Stimulated activated CD4-positive, alpha-beta T cell treated with anti-CD3 and anti-CD28 coated beads, TNF-alpha, amount 100 ng/mL, for 1 hour (primary cell): ENCODE measurements at regions not wholly inside any gene's neighbourhood (a gene's known extent, or its start where the extent isn't known, plus 50 kb on each side); places are given as distances from the start of the nearest gene placed in this dataset.
"Not testable (repeated sequence)": the region's sequence is repeated elsewhere in the genome, so short reads cannot be mapped to it uniquely, and the experiment has no call there.

ENCODE experiments used
- DNase-seq, 3 donors: peaks; one replicate each; pipeline ENCODE4 v3.0.0-alpha.2; 2020; ENCODE audit warnings: low read depth in 3 of 3, low spot score in 1 of 3

DNA sequence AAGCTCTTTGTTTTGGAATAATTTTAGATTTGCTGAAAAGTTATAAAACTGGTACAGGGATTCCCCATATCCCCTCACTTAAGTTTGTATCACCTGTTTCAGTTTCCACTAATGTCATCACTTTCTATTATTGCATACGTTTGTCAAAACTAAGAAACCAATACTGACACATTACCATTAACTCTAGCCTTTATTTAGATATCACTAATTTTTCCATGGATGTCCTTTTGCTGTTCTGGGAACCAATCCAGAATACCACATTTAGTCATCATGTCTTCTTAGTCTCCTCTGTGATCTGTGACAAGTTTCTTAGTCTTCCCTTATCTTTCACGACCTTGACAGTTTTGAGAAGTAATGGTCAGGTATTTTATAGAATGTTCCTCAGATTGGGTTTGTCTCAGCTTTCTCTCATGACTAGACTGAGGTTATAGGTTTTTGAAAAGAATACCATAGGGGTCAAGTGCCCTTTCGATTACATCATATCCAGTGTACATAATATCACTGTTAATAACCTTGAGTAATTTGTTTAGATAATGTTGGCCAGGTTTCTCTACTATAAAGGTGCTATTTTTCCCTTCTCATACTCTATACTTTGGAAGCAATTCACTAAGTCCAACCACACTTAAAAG lies 51.9 kb upstream of the NMUR2 start:
- DNase-seq: no peak

DNA sequence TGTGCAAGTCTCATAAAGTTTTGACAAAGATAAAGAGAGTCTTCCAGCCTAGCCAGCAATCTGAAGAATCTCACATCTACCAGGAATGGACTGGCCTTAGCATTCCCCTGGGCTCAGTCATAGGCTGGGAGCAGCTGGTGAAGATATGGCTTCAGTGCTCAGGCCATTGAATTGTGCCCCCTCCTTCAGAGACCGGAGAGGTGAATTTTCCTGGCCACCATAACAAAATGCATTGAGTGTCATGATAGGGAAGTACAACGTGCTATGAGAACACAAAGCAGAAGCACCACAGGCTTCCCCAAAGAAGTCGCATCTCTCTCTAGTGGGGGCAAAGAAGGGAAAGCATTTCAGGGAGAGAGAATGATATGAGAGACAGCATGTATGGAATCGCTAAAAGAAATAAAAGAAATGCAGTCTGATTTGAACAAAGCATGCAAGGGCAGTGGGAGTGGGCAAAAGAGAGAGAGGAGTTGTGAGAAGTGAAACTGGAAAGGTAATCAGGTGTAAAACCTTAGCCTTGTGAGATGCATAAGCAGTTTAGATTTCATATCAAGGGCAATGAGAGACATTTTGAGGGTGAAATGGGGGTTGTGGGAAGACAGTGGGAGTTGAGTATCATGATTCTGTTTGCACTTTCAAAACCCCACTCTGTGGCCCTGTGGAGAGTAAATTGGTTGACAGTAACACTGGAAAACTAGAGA lies 57.1 kb upstream of the NMUR2 start:
- DNase-seq: no peak

DNA sequence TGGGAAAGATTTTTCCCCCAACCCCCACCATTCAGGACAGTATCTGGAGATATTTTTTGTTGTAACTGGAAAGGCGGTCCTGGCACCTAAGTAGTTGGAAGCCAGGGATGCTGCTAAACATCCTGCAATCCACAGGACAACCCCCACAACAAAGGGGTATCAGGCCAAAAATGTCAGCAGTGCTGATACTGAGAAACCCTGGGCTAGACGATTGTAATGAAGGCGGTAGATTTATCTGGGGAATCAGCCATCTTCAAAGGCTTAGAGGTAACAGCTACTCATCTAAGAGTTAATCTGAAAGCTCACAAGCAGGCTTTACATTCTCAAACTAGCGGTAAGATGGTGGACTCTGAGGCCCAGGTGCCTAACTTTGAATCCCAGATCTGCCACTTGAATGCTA lies 59.0 kb upstream of the NMUR2 start:
- no peak for DNase-seq

DNA sequence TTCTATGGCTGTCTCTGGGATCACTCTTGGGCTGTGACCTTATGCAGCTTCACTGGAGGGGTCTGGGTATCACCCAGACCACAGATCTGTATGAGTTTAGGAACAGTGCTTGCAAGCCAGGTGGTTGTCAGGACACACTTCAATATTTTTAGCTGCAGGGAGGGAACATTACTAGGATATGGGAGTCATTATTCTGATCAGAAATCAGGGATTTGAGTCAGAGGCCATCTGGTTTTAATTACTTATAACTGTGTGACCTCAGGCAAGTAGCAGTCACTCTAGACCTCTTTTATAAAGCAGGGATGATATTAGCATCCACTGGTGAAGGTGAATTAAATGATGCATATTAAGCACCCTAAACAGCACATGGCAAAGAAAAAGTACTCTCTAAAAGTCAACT lies 60.1 kb upstream of the NMUR2 start:
- DNase-seq: no peak

DNA sequence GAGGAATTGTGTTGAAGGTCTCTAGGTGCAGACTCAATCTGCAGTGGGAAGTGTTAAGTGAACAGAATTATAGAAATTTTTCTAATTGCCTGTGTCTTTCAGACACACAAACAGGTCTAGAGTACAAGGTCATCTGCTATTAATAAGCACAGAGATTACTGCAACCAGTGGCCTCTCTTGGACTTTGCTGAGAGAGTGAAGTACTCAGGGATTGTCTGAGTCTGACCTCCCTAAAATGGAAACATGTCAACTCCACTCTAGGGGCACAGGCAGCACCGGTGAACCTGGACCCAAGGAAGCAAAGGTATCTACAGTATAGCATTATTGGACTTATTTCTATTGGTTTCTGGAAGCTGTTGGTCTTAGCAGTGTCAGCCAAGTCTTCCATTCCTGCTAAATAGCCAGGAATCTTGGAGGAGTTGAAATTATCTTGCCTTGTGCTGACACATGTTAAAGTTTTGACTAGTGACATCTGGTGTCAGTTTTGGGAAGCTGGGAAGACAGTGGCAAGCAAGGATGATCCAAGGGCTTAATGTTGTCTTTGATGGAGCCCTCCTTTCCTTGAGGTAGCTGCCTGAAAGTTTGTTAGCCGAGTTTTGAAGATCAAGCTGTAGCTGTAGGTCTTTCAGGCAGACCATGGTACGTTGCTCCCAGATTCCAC lies 61.1 kb upstream of the NMUR2 start:
- DNase-seq: no peak

DNA sequence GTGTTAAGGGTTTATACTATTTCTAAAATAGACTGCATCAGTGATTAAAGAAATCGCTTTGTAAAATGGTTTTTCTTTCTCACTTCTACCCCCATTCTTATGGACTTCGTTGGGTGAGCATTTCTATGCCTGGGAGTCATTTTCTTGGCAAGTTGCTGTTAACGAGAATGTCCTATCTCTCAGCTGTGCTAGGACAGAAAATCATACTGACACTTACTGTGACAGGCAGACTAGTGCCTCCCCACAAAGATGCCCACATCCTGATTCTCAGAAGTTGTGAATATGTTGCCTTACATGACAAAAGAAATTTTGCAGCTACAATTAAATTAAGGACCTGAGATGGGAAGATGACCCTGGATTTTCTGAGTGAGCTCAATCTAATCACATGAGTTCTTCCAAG lies 65.1 kb upstream of the NMUR2 start:
- no peak for DNase-seq

DNA sequence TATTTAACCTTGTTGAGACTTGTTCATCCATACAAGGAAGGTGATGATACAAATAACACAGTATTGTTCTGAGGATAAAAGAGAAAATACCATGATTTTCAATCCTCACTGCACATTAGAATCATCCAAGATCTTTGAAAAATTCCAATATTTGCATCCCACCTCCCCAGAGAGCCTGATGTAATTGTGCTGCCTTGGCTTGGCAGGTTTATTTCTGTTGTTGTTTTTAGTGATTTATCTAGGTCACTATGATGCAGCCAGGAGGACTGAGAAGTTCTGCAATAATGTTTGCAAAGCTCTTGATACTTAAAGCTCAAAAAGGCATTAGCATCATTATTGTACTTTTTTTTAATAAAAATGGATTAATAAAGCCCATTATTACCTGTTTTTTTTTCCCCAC lies 67.0 kb upstream of the NMUR2 start:
- no peak for DNase-seq

DNA sequence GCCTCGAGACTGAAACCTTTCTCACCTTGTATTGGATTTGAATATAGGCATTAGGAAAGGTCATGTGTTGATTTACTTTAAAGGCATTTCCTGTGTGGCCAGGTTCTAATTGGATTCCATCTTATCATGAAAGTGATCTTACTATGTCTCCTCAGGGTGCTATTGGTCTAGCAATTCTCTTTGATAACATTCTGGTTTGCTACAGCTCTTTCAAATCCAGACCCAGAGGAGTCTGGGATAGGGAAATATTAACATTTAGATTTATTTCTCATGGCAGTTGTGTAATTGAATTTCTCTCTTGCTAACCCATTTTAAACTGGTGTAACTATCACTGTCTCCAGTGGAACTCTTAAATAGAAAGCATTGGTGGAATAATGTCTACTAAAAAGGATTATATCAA lies 69.9 kb upstream of the NMUR2 start:
- no peak for DNase-seq

DNA sequence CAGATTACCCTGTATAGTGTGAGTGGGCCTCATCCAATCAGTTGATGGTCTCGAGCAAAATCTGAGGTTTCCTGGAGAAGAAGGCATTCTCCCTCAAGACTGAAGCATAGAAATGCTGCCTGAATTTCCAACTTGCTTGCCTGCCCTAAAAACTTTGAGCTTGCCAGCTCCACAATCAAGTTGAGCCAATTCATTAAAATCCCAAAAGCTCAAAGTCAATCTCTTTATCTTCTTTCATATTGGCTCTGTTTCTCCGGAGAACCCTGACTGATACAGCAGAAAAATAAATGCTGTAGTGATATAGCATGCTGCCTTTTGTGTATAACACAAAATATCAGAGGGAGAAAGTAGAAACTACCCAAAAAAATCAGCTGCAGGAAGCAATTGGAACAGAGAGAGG lies 72.5 kb upstream of the NMUR2 start:
- DNase-seq: no peak

DNA sequence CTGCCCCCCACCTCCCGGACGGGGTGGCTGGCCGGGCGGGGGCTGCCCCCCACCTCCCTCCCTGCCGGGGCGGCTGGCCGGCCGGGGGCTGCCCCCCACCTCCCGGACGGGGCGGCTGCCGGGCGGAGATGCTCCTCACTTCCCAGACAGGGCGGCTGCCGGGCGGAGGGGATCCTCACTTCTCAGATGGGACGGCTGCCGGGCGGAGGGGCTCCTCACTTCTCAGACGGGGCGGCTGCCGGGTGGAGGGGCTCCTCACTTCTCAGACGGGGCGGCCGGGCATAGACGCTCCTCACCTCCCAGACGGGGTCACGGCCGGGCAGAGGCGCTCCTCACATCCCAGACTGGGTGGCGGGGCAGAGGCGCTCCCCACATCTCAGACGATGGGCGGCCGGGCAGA lies 74.8 kb upstream of the NMUR2 start:
- DNase-seq: not testable (repeated sequence)

DNA sequence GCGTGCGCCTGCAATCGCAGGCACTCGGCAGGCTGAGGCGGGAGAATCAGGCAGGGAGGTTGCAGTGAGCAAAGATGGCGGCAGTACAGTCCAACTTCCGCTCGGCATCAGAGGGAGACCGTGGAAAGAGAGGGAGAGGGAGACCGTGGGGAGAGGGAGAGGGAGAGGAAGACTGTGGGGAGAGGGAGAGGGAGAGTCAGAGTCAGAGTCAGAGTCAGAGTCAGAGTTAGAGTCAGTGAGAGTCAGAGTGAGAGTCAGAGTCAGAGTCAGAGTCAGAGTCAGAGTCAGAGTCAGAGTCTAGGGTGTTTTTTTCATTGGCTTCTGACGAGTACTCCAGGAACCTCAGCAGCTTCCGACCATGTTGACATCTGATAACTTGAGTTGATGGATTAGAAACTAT lies 75.6 kb upstream of the NMUR2 start:
- not testable (repeated sequence) for DNase-seq

DNA sequence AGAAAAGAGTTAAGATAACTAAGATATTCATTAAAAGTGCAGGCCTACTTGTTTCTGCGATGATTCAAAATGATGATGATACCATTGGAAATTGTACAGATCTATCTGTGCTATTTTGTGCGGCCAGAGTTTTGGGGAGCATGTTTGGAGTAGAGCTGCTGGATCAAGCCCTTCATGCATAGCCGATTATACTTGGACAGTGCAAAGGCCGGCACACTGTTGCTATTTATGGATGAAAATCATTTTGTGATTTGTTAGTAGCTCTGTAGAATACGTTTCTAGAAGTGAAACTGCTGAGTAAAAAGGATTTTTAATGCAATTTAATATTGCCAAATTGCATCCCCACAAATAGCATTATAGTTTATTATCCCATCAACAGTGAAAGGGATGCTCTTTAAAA lies 82.1 kb upstream of the NMUR2 start:
- DNase-seq: no peak

DNA sequence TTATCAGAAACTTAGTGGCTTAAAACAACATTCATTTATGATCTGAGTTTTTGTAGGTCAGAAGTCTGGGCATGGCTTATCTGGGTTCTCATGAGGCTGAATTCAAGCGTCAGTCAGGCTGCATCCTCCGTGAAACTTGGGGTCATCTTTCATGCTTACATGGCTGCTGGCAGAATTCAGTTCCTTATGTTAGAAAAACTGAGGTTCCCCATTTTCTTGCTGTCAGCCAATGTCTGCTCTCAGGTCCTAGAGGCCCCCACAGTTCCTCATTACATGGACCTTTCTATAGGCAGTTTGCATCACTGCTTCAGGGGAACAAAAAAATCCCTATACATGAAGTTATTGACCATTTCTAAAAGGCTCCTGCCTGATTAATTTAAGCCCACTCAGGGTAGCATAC lies 83.8 kb upstream of the NMUR2 start:
- DNase-seq: no peak

DNA sequence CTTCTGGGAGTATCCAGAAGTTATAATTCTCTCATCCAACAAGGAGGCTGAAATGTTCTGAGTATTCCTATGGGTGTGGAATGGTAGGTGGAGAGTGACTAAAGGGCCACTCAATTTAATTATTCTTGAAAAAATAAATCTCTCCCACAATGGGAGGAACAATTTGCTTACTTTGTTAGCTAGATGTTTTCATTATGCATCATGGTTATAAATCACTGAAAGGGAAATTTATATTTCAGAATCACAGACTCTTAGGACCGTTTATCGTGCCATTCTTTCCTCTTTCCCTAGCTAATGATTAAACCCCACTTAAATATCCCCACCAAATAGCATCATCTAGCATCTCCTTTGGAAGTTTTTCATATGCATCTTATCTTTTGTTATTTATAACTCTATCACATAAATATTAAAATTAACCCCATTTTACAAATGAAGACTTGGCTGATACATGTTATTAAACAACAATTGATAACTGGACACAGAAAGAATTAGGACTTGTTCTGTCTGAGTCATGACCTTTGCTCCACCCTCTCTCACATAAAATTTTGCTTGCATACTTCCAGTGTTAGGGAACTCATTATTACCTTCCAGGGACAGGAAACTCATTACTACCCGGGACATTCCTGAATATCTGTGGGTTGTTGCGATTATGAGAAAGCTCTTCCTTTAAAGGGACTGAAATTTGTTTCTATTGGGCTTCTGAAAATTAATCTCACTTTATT lies 94.9 kb upstream of the NMUR2 start:
- no peak for DNase-seq

DNA sequence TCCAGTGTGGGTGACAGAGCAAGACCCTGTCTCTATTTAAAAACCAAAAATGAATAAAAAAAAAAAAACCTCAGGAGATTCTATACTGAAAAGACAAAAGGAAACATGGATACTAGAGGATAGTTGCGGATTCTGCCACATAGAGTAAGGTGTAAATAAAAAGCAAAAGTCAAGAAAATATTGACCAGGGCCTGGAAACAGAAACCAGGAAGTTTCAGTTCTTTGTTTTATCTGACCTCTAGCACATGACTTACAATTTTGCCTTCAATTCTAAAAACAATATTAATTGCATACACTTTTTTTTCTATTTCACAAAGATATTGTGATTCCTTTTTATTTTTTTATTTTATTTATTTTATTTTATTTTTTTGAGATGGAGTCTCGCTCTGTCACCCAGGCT lies 96.2 kb upstream of the NMUR2 start:
- DNase-seq: no peak

DNA sequence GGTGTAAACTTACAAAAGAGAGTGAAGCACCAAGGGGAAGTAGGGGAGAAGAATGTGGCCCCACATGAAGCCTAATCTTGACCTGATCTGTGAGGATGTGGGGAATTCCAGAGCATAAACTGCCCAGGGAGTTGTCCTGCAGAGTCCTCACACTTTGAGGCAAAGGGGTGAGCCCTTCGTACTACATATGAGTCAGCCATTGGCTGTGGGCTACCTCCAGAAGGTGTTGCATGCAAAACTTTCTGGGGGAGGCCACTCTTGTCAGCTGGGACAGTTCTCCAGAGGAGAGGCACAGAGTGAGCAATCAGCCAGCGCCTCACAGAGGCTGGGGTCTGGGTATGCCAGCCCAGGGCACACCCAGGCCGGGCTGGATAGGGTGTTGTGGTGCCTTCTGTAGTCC lies 98.1 kb upstream of the NMUR2 start:
- no peak for DNase-seq

DNA sequence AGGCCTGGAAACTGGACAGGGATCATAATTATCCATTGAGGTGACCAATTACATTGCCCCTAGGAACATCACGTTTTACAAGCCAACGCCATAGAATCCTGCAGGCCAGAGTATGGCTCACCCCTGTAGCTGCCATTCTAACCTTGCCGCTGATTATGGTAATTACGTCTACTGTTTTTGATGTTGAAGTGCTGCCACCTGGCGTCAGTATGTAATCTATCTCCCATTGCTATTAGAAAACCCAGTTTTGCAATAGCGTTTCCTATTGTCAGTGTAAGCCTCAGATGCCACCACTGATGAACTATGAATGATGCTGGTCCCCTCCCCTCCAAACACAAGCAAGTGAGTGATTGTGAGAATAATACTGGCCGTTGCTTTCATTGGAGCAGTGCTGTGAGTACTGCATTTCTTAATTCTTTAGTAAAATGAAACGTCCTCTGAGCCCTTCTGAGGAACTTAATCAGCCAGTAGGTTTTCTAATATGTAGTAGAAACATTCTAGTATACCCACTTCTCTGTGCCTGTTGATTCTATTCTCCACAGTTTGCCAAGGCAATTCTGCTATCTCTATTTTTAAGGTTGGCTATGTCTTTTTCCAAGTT lies 100.5 kb upstream of the NMUR2 start:
- DNase-seq: no peak

DNA sequence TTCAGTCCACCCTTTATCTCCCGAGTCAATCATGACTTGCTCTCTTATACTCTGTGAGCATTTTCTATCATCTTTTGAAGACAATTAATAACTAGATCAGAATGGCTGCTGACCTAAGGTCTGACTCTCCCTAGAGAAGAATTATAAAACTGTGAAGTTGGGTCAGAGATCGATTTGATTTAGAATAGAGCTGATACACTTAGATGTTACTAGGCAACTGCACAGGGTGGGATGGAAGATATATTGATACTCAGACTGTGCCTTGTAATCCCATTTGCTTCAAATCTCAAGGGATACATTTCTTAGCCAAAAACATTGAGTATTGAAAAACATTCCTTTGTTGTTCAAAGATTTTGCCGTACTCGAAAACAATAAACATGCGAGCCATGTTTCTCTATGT lies 106.0 kb upstream of the NMUR2 start:
- no peak for DNase-seq

DNA sequence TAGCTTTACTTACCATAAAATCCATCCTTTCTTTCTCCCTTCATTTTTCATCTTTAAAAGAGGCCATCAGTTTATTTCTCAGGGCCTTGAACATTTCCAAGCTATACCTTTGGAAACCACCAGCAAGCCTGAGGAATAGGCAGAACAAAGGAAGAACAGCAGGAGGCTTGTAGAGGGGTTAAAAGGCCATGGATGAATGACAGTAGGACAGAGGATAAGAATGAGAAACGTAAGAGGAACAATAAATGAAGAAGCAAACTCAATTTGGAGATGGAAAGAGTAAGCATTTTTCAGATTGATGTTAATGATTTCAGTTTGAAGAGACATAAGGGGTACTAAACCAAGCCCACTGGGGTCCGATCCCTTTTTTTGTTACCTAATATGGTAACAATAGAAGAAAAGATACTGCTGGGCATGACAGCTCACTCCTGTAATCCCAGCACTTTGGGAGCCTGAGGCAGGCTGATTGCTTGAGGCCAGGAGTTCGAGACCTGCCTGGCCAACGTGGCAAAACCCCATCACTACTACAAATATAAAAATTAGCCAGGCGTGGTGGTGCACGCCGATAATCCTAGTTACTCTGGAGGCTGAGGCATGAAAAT lies 106.6 kb upstream of the NMUR2 start:
- no peak for DNase-seq

DNA sequence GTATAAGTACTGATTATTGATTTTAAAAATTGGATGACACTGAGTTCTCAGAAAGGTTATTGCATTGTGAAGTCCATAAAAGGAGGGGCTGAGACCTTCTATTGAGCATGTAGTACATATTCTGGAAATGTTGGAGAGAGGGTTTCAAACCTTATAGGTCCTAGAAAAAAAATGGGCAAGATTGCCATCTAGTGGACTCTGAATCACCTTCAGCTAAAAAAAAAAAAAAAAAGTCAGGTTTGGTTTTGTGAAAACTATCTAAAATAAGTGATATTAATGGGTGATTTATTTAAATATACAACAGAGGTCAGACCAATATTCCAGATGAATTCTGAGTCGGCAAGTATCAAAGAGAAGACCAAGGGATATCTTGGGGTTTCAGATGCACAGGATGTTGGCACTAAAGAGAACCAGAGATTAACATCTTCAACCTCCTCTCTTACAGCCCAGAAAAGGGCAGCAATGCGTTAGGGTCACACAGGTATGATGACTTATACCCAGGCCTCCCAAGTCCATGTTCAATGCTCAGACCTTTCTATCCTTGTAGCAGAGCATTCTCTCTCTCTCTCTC lies 109.8 kb upstream of the NMUR2 start:
- no peak for DNase-seq

DNA sequence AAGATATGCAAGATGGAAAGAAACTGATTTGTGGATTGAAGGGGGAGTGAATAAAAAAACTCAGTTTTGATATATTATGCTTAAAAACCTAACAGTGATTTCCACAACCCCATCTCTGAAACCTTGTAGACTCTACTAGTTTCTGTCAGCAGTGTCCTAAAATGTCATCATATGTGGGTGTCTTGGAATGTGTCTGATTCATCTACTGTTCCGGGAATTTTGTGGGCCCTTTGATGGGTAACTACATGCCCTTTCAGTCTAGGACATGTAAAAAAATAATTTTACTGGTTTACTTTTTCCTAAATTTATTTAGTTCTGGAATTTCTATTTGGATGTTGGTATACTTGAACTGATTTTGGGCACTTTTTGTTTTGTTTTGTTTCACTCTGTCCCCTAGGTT lies 118.9 kb upstream of the NMUR2 start:
- DNase-seq: no peak
